ENCODE measurements at regions not wholly inside any gene's neighbourhood (a gene's known extent, or its start where the extent isn't known, plus 50 kb on each side); places are given as distances from the start of the nearest gene placed in this dataset.

DNA sequence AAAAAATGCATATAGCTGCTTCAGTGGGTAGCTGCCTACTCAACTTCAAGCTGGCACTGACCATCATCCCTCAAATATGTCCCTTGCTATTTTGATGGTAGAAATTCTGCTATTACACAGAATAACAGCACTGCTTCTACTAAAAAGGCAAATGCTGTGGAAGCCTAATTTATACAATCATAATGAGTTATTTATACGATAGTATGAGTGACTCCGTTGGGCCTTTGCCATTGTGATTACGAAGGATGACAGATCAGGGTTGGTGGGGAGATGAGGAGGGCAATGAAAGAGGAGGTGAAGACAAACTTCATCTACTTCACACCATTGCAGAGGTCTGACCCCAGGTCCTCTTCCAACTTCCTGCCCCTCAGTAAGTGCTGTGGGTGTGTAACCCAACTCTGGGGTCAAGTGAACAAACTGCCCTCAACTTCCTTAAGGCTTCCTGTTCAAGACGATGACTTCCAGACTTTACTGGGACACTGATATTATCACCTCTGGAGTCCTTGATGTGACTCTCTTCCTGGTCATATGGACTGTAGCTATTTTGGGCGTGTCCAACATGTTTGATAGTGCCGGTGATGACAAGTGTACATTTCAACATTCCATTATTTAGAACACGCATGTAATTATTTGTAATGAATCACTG, 74.1 kb upstream of the RPS23 start:
- no peaks in the 10 kb centered on the region for H3K27me3 ChIP-seq (replicated peaks in 1 of 7)
- no peaks in the 10 kb centered on the region for H3K9me3 ChIP-seq
- no peak overlapping the region for H3K4me3 ChIP-seq
- WGBS, 5 donors = 47 to 72% (median 59%) methylated on average over 7 of the region's 7 CpGs
- DNase-seq = no peak
- peaks cover 5 to 31% (median 12%) of the 10 kb centered on the region in 6 donors for H3K4me1 ChIP-seq
- TF ChIP-seq POLR2AphosphoS5 (IDR thresholded peaks at IDR 0.05) (peak in 1 of 3 donors; percentile 12), POLR2A (IDR thresholded peaks at IDR 0.05) (no peak)
- TF ChIP-seq, protein P1, sequence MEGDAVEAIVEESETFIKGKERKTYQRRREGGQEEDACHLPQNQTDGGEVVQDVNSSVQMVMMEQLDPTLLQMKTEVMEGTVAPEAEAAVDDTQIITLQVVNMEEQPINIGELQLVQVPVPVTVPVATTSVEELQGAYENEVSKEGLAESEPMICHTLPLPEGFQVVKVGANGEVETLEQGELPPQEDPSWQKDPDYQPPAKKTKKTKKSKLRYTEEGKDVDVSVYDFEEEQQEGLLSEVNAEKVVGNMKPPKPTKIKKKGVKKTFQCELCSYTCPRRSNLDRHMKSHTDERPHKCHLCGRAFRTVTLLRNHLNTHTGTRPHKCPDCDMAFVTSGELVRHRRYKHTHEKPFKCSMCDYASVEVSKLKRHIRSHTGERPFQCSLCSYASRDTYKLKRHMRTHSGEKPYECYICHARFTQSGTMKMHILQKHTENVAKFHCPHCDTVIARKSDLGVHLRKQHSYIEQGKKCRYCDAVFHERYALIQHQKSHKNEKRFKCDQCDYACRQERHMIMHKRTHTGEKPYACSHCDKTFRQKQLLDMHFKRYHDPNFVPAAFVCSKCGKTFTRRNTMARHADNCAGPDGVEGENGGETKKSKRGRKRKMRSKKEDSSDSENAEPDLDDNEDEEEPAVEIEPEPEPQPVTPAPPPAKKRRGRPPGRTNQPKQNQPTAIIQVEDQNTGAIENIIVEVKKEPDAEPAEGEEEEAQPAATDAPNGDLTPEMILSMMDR (IDR thresholded peaks at IDR 0.05 in 8 of 11, conservative IDR thresholded peaks at IDR 0.05 in 3 of 11) = no peak
- intact Hi-C loops (cut with DNase I; ENCODE audit: low total_unique reads) = loop anchor here (5.0 to 10.0 kb wide), 2 partner anchors 440 to 1083 kb away; no protein-coding TSS in a partner anchor
- peak overlapping the region in 5 of 8 donors; percentile 7 to 34 (median 16) for H3K27ac ChIP-seq
- no peaks in the 10 kb centered on the region for H3K36me3 ChIP-seq

DNA sequence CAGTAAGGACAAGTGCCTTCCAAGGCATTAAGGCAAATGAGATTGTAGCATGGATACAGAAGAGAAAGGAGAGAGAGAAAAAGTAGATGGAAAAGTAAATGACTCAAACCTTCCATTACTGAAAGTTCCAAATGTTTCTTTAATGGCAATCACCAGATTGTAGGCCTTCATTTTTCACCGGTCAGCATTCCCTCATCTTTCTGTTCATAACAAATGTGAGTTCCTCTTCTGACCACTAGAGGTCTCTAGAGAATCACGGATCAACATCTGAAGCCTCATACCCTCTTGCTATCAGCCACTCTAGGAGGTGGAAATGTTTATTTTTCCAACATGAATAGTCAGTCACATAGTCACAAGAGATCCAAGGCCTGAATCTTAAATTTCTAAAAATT, 73.6 kb upstream of the RPS23 start:
- 5 to 14% (median 11%) methylated on average over 2 of the region's 2 CpGs for WGBS, 5 donors
- Histone ChIP-seq H3K36me3 (no peaks in the 10 kb centered on the region), H3K27me3 (replicated peaks in 1 of 7) (no peaks in the 10 kb centered on the region), H3K4me1 (peaks cover 5 to 26% (median 11%) of the 10 kb centered on the region in 6 donors), H3K9me3 (no peaks in the 10 kb centered on the region), H3K27ac (peak overlapping the region in 5 of 8 donors; percentile 7 to 34 (median 16)), H3K4me3 (no peak overlapping the region)
- TF ChIP-seq, protein P1 (IDR thresholded peaks at IDR 0.05 in 8 of 11, conservative IDR thresholded peaks at IDR 0.05 in 3 of 11) = peak; percentile 55 to 85 (median 74)
- no peak for TF ChIP-seq POLR2AphosphoS5 (IDR thresholded peaks at IDR 0.05)
- no peak for TF ChIP-seq POLR2A (IDR thresholded peaks at IDR 0.05)
- intact Hi-C loops (cut with DNase I; ENCODE audit: low total_unique reads) = loop anchor here (5.0 to 10.0 kb wide), 2 partner anchors 441 to 1083 kb away; no protein-coding TSS in a partner anchor
- DNase-seq = no peak

DNA sequence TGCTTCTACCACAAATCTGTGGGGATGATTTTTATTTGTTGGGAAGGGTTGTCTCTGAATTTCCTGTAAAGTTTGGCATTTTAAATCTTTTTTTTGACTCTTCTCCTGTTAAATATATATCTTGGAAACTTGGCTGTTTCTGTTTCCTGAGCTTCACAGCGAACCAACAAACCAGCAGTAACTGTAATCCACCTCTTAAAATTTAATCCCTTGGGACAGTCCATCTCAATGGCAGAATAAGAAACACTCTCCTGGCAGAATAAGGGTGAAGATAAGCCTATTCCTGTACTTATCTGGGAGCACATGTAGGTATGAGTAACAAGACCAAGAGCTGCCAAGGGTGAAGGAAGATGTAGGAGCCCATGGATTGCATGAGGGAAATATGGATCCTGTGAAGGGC, 73.1 kb upstream of the RPS23 start:
- no peak overlapping the region for H3K27ac ChIP-seq
- no peaks in the 10 kb centered on the region for H3K36me3 ChIP-seq
- no peaks in the 10 kb centered on the region for H3K9me3 ChIP-seq
- H3K4me3 ChIP-seq = no peak overlapping the region
- H3K27me3 ChIP-seq (replicated peaks in 1 of 7) = no peaks in the 10 kb centered on the region
- intact Hi-C loops (cut with DNase I; ENCODE audit: low total_unique reads) = loop anchor here (5.0 to 10.0 kb wide), 2 partner anchors 441 to 1084 kb away; no protein-coding TSS in a partner anchor
- H3K4me1 ChIP-seq = peaks cover 5 to 22% (median 11%) of the 10 kb centered on the region in 6 donors
- WGBS, 5 donors = 48 to 74% (median 64%) methylated on average over 1 of the region's 1 CpG
- TF ChIP-seq POLR2AphosphoS5 (IDR thresholded peaks at IDR 0.05) (no peak), POLR2A (IDR thresholded peaks at IDR 0.05) (no peak)
- TF ChIP-seq, protein P1 (IDR thresholded peaks at IDR 0.05 in 8 of 11, conservative IDR thresholded peaks at IDR 0.05 in 3 of 11) = no peak
- no peak for DNase-seq

DNA sequence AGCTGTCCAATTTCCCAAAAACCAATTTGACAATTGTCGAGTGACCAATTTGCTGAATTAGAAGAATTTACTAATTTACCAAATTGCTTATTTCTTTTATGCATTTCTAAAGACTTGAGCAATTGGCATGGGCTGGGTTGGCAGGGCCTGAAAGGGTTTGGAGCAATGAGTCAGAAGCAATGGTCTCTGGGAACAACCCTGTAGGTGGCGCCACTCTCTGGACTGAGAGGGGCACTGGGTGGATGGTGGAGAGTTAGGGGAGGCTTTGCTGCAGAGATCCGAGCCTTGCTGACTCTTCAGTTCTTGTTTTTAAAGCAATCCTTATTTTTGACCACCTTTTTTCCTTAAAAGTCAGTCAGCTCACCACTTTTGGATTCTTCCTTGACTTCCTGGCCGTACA, 71.5 kb upstream of the RPS23 start:
- Histone ChIP-seq H3K9me3 (no peaks in the 10 kb centered on the region), H3K27me3 (replicated peaks in 1 of 7) (no peaks in the 10 kb centered on the region), H3K36me3 (no peaks in the 10 kb centered on the region), H3K4me1 (peaks cover 5 to 34% (median 11%) of the 10 kb centered on the region in 6 donors), H3K27ac (no peak overlapping the region), H3K4me3 (no peak overlapping the region)
- intact Hi-C loops (cut with DNase I; ENCODE audit: low total_unique reads) = loop anchor here (5.0 to 10.0 kb wide), 2 partner anchors 443 to 1085 kb away; no protein-coding TSS in a partner anchor
- no peak for DNase-seq
- 68 to 89% (median 80%) methylated on average over 4 of the region's 4 CpGs for WGBS, 5 donors
- TF ChIP-seq POLR2A (IDR thresholded peaks at IDR 0.05) (no peak), POLR2AphosphoS5 (IDR thresholded peaks at IDR 0.05) (no peak)
- TF ChIP-seq, protein P1 (IDR thresholded peaks at IDR 0.05 in 8 of 11, conservative IDR thresholded peaks at IDR 0.05 in 3 of 11) = peak in 4 of 11 experiments; percentile 29 to 46 (median 38)
